ENCODE measurements at regions not wholly inside any gene's neighbourhood (a gene's known extent, or its start where the extent isn't known, plus 50 kb on each side); places are given as distances from the start of the nearest gene placed in this dataset.

GRCh38 chr6:126550323-126550722 is 210.4 kb downstream of the CENPW start (continued):
- TF ChIP-seq, protein P1, sequence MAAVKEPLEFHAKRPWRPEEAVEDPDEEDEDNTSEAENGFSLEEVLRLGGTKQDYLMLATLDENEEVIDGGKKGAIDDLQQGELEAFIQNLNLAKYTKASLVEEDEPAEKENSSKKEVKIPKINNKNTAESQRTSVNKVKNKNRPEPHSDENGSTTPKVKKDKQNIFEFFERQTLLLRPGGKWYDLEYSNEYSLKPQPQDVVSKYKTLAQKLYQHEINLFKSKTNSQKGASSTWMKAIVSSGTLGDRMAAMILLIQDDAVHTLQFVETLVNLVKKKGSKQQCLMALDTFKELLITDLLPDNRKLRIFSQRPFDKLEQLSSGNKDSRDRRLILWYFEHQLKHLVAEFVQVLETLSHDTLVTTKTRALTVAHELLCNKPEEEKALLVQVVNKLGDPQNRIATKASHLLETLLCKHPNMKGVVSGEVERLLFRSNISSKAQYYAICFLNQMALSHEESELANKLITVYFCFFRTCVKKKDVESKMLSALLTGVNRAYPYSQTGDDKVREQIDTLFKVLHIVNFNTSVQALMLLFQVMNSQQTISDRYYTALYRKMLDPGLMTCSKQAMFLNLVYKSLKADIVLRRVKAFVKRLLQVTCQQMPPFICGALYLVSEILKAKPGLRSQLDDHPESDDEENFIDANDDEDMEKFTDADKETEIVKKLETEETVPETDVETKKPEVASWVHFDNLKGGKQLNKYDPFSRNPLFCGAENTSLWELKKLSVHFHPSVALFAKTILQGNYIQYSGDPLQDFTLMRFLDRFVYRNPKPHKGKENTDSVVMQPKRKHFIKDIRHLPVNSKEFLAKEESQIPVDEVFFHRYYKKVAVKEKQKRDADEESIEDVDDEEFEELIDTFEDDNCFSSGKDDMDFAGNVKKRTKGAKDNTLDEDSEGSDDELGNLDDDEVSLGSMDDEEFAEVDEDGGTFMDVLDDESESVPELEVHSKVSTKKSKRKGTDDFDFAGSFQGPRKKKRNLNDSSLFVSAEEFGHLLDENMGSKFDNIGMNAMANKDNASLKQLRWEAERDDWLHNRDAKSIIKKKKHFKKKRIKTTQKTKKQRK (IDR thresholded peaks at IDR 0.05; ENCODE audit: low read depth, low read length): no peak
- TF ChIP-seq RAD21 (IDR thresholded peaks at IDR 0.05; ENCODE audit: insufficient read depth, low read depth, low read length): 0 out of 2 replicates have a peak, but pooled peaks have one; percentile 11

- TF ChIP-seq IKZF1 (conservative IDR thresholded peaks at IDR 0.05): no peak
- in situ Hi-C loops (cut with MboI): no loop called here
- no TSS peak for BruUV-seq (replicated peaks)
- ChIA-PET CTCF (no interaction called here), POLR2A (no interaction called here), SMC1A (ENCODE audit: uncharacterized antibody, unreplicated experiment) (no interaction called here), RAD21 (ENCODE audit: unreplicated experiment) (no interaction called here)
- no peaks in the 10 kb centered on the region for H3K4me1 ChIP-seq (ENCODE audit: control insufficient read depth, insufficient read depth, low read length)
- FAIRE-seq (no peak), ATAC-seq (no peak), DNase-seq (ENCODE audit: low read depth, low spot score) (no peak)
- H3K27ac ChIP-seq (ENCODE audit: control insufficient read depth, insufficient read depth): no peak overlapping the region
- H3K36me3 ChIP-seq (ENCODE audit: control insufficient read depth in 2 of 2, insufficient read depth in 2 of 2, low read length in 1 of 2): no peaks in the 10 kb centered on the region
- WGBS (ENCODE audit: insufficient coverage, insufficient replicate concordance, low lambda C conversion rate, missing lambda C conversion rate): 0% methylated on average over 1 of the region's 1 CpG
- H2AFZ ChIP-seq (ENCODE audit: control insufficient read depth, low read depth, low read length): no peak overlapping the region
- no peaks in the 10 kb centered on the region for H3K27me3 ChIP-seq (replicated peaks in 1 of 2; ENCODE audit: control insufficient read depth in 2 of 2, insufficient read depth in 2 of 2, low read length in 1 of 2)
- H3K9ac ChIP-seq (ENCODE audit: control insufficient read depth, insufficient read depth, low read length): no peak overlapping the region
- no peaks in the 10 kb centered on the region for H3K9me3 ChIP-seq (replicated peaks; ENCODE audit: control insufficient read depth, insufficient read depth, low read length)
- no peak overlapping the region for H3K4me3 ChIP-seq
- H3K79me2 ChIP-seq (ENCODE audit: control insufficient read depth, insufficient read depth, low read length): no peaks in the 10 kb centered on the region
- intact Hi-C loops (cut with micrococcal nuclease; ENCODE audit: unreplicated experiment): no loop called here
- H4K20me1 ChIP-seq (ENCODE audit: control insufficient read depth, insufficient read depth): no peaks in the 10 kb centered on the region
- no peak overlapping the region for H3K4me2 ChIP-seq (ENCODE audit: control insufficient read depth, insufficient read depth)
These were observed 211.9 kb downstream of the CENPW start for GRCh38 chr6:126551832-126552231.

Measured in GM12878 (cell line).